Panc1 (cell line): ENCODE measurements at regions not wholly inside any gene's neighbourhood (a gene's known extent, or its start where the extent isn't known, plus 50 kb on each side); places are given as distances from the start of the nearest gene placed in this dataset.

Experiments
- ATAC-seq: fragments of 200-7000 bp; cut with Tn5 transposase; 2 replicates; pipeline ENCODE4 v1.9.1; 2020; ENCODE audit warnings: mild to moderate bottlenecking, moderate library complexity
- BruUV-seq: library from RNA; stranded (reverse); fragments of 400-500 nt; replicated peaks from 2 replicates; lab custom pipeline; 2021; lab: Mats Ljungman, UMichigan
- CTCF ChIA-PET: fragments of 300-600 bp; sonication (Branson Sonifier 250); formaldehyde crosslinking; loops from one replicate; lab custom pipeline; 2022; ENCODE audit warnings: antibody characterized with exemption; lab: Charles Lee
- POLR2A ChIA-PET: fragments of 300-600 bp; sonication (Branson Sonifier 250); formaldehyde crosslinking; loops from one replicate; lab custom pipeline; 2022; ENCODE audit warnings: antibody characterized with exemption; lab: Charles Lee
- DNase-seq: peaks from one replicate; pipeline ENCODE4 v3.0.0-alpha.2; 2010; ENCODE audit warnings: low read depth, low spot score
- H3K27ac ChIP-seq: 2 replicates; pipeline ENCODE4 v1.5.1; 2011; ENCODE audit warnings: mild to moderate bottlenecking, low read length, inconsistent platforms
- H3K27me3 ChIP-seq: fragments of 200-500 bp; sonication (Bioruptor generic); 2 replicates; pipeline ENCODE4 v1.6.0; 2014; ENCODE audit warnings: low read length, inconsistent platforms; ENCODE audit not compliant: control insufficient read depth, insufficient read depth
- H3K36me3 ChIP-seq: fragments of 200-500 bp; sonication (Bioruptor generic); 2 replicates; pipeline ENCODE4 v1.5.1; 2014; ENCODE audit warnings: inconsistent platforms, mild to moderate bottlenecking, low read length, moderate library complexity; ENCODE audit not compliant: control insufficient read depth, insufficient read depth
- H3K4me1 ChIP-seq: 2 replicates; pipeline ENCODE4 v1.5.1; 2011; ENCODE audit warnings: inconsistent platforms, mild to moderate bottlenecking, low read length, moderate library complexity; ENCODE audit not compliant: control insufficient read depth, insufficient read depth
- H3K4me3 ChIP-seq, 2 experiments: 2 replicates each; pipeline ENCODE4 v1.5.1; 2011 to 2012; ENCODE audit warnings: low read depth in 2 of 2, low read length in 2 of 2, mild to moderate bottlenecking in 2 of 2, inconsistent platforms in 1 of 2, moderate library complexity in 1 of 2
- H3K9me3 ChIP-seq: fragments of 200-500 bp; sonication (Bioruptor generic); 2 replicates; pipeline ENCODE4 v1.5.1; 2014; ENCODE audit warnings: low read depth, mild to moderate bottlenecking, inconsistent platforms, low read length, moderate library complexity; ENCODE audit not compliant: control insufficient read depth, insufficient read depth
- POLR2AphosphoS5 ChIP-seq: IDR thresholded peaks from 2 replicates; pipeline ENCODE4 v1.6.1; 2012; ENCODE audit warnings: mild to moderate bottlenecking, low read depth, low read length, moderate library complexity
- SIN3A ChIP-seq: IDR thresholded peaks from 2 replicates; pipeline ENCODE4 v1.6.1; 2012; ENCODE audit warnings: low read depth, mild to moderate bottlenecking, low read length, moderate library complexity, borderline replicate concordance; ENCODE audit not compliant: insufficient read depth
- TCF7L2 ChIP-seq: IDR thresholded peaks from 2 replicates; pipeline ENCODE4 v1.6.1; 2011; ENCODE audit warnings: mild to moderate bottlenecking, low read depth, low read length, inconsistent platforms
- in situ Hi-C: cut with HindIII; loops from 2 replicates; pipeline ENCODE4 v1.10.0; 2016; ENCODE audit warnings: low sequenced_read_pairs, low pct_unique_long_range_greater_than_20kb
- intact Hi-C: fragments of 100-400 bp; cut with micrococcal nuclease; formaldehyde crosslinking; loops from one replicate; pipeline ENCODE4 v1.10.0; 2022; ENCODE audit not compliant: unreplicated experiment
- TF ChIP-seq, protein P1 (sequence below), 2 experiments: IDR thresholded peaks; 2 replicates each; pipeline ENCODE4 v1.6.1; 2011 to 2012; ENCODE audit warnings: low read depth in 2 of 2, control low read depth in 1 of 2, low read length in 1 of 2, mild to moderate bottlenecking in 1 of 2, moderate library complexity in 1 of 2; ENCODE audit not compliant: insufficient read depth in 1 of 2
- TF ChIP-seq, protein P2 (sequence below): fragments of 450-650 bp; IDR thresholded peaks from 2 replicates; pipeline ENCODE4 v1.5.1; 2017; ENCODE audit warnings: mild to moderate bottlenecking

DNA sequence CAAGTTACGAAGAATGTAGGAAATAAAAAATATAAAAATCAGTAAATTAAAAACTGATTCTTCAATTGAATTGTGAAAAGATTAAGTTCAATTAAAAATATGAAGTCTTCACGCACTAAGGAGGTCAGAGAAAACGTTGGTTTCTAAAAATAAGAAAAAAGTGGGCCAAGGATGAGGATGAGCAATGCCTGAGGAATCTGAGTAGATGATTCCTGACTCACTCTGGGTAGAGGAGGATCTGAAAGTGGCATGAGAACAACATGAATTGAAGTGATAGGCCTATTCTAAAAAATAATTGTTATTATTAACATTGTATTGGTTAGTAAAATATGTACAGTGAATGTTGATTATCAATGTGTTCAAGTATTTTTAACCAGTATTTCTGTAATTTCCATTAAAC, 444.2 kb downstream of the GRIA2 start:
- CTCF ChIA-PET: no interaction called here
- in situ Hi-C loops: no loop called here
- no peaks in the 10 kb centered on the region for H3K9me3 ChIP-seq
- H3K27ac ChIP-seq: no peak overlapping the region
- no peaks in the 10 kb centered on the region for H3K4me1 ChIP-seq
- BruUV-seq: no TSS peak
- no peak overlapping the region for H3K4me3 ChIP-seq
- intact Hi-C loops: no loop called here
- no peaks in the 10 kb centered on the region for H3K36me3 ChIP-seq
- no peak for DNase-seq
- H3K27me3 ChIP-seq: no peaks in the 10 kb centered on the region
- POLR2A ChIA-PET: no interaction called here
- TF ChIP-seq, protein P1, sequence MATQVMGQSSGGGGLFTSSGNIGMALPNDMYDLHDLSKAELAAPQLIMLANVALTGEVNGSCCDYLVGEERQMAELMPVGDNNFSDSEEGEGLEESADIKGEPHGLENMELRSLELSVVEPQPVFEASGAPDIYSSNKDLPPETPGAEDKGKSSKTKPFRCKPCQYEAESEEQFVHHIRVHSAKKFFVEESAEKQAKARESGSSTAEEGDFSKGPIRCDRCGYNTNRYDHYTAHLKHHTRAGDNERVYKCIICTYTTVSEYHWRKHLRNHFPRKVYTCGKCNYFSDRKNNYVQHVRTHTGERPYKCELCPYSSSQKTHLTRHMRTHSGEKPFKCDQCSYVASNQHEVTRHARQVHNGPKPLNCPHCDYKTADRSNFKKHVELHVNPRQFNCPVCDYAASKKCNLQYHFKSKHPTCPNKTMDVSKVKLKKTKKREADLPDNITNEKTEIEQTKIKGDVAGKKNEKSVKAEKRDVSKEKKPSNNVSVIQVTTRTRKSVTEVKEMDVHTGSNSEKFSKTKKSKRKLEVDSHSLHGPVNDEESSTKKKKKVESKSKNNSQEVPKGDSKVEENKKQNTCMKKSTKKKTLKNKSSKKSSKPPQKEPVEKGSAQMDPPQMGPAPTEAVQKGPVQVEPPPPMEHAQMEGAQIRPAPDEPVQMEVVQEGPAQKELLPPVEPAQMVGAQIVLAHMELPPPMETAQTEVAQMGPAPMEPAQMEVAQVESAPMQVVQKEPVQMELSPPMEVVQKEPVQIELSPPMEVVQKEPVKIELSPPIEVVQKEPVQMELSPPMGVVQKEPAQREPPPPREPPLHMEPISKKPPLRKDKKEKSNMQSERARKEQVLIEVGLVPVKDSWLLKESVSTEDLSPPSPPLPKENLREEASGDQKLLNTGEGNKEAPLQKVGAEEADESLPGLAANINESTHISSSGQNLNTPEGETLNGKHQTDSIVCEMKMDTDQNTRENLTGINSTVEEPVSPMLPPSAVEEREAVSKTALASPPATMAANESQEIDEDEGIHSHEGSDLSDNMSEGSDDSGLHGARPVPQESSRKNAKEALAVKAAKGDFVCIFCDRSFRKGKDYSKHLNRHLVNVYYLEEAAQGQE (IDR thresholded peaks at IDR 0.05; ENCODE audit: insufficient read depth in 1 of 2, low read depth in 2 of 2, low read length in 1 of 2): no peak
- no peak for TF ChIP-seq POLR2AphosphoS5
- ATAC-seq: no peak

DNA sequence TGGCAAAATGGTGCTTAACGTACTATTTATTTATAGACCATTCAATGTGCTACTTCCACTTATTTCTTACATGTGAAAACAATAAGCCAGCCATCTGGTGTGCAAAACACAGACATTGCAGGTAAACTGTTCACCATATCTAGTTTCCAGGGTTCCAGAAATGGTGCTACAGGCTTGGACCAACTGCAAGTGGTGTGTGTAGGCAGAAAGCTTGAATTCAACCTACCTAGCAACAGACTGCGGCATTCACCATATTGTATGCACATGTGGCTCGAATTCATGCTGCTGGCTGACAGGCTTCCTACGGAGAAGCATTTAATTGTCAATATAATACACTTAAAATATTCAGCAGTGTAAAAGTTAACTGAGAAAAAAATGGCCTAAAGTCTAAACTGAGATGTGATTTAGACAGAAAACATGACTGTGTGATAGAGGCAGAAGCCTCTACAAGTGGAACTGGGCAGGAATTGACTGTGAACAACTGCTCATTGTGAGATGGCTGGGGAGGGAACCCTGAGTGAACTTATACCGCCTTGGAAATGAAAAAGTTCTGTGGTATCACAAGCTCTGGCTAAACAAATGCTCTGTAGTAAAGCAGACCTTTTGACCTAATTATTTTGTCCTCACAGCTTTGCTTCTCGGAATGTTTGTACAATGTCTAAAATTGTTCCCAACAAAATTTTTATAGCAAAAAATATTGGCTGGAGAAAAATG, 434.7 kb downstream of the GRIA2 start:
- H3K27ac ChIP-seq: no peak overlapping the region
- BruUV-seq: no TSS peak
- H3K27me3 ChIP-seq: no peaks in the 10 kb centered on the region
- no peak overlapping the region for H3K4me3 ChIP-seq
- CTCF ChIA-PET: no interaction called here
- DNase-seq: no peak
- TF ChIP-seq SIN3A (no peak), POLR2AphosphoS5 (no peak), TCF7L2 (no peak)
- TF ChIP-seq, protein P1 (IDR thresholded peaks at IDR 0.05; ENCODE audit: insufficient read depth in 1 of 2, low read depth in 2 of 2, low read length in 1 of 2): no peak
- TF ChIP-seq, protein P2, sequence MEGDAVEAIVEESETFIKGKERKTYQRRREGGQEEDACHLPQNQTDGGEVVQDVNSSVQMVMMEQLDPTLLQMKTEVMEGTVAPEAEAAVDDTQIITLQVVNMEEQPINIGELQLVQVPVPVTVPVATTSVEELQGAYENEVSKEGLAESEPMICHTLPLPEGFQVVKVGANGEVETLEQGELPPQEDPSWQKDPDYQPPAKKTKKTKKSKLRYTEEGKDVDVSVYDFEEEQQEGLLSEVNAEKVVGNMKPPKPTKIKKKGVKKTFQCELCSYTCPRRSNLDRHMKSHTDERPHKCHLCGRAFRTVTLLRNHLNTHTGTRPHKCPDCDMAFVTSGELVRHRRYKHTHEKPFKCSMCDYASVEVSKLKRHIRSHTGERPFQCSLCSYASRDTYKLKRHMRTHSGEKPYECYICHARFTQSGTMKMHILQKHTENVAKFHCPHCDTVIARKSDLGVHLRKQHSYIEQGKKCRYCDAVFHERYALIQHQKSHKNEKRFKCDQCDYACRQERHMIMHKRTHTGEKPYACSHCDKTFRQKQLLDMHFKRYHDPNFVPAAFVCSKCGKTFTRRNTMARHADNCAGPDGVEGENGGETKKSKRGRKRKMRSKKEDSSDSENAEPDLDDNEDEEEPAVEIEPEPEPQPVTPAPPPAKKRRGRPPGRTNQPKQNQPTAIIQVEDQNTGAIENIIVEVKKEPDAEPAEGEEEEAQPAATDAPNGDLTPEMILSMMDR: no peak
- POLR2A ChIA-PET: no interaction called here
- H3K9me3 ChIP-seq: no peaks in the 10 kb centered on the region
- in situ Hi-C loops: no loop called here
- no peaks in the 10 kb centered on the region for H3K36me3 ChIP-seq
- intact Hi-C loops: no loop called here
- ATAC-seq: no peak
- H3K4me1 ChIP-seq: no peaks in the 10 kb centered on the region
